ENCODE measurements at regions not wholly inside any gene's neighbourhood (a gene's known extent, or its start where the extent isn't known, plus 50 kb on each side); places are given as distances from the start of the nearest gene placed in this dataset.

DNA sequence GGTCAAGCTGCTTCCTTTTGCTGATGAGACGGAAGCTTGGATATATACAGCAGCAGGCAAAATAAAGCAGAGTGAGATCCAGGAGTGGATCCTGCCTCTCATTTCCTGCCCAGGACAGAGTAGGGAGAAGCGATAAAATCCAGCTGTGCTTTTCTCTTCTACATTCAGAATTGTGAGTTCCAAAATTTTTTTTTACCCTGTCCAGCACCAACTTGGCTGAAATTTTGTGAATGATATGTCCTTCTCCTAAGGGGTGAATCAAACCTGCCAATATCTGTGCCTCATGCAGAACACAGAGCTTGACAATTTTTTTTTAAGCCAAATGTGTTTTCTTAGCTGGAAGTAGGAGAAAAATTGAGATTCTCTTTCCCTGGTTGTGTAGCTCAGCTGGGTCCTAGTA, 235.6 kb upstream of the CHD6 start:
- no peak overlapping the region for H3K27ac ChIP-seq
- no peak for TF ChIP-seq ZFX (IDR thresholded peaks at IDR 0.05; ENCODE audit: borderline replicate concordance)
- TF ChIP-seq, protein P1, sequence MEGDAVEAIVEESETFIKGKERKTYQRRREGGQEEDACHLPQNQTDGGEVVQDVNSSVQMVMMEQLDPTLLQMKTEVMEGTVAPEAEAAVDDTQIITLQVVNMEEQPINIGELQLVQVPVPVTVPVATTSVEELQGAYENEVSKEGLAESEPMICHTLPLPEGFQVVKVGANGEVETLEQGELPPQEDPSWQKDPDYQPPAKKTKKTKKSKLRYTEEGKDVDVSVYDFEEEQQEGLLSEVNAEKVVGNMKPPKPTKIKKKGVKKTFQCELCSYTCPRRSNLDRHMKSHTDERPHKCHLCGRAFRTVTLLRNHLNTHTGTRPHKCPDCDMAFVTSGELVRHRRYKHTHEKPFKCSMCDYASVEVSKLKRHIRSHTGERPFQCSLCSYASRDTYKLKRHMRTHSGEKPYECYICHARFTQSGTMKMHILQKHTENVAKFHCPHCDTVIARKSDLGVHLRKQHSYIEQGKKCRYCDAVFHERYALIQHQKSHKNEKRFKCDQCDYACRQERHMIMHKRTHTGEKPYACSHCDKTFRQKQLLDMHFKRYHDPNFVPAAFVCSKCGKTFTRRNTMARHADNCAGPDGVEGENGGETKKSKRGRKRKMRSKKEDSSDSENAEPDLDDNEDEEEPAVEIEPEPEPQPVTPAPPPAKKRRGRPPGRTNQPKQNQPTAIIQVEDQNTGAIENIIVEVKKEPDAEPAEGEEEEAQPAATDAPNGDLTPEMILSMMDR (IDR thresholded peaks at IDR 0.05) = no peak

DNA sequence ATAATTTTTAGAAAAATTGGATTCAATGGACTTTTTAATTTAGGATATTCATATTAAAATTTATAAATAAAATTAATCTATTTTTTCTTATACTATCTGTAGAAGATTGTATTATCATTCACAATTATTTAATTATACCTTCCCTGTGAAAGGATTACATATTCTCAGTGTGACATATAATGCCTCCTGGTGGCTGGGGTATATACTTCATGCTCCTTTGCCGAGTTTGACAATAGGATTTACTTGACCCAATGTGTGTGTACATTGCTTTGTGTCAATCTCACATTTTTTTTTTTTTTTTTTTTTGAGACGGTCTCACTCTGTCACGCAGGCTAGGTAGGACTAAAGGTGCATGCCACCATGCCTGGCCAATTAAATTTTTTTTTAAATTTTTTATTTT, 230.0 kb upstream of the CHD6 start:
- no peak overlapping the region for H3K27ac ChIP-seq
- TF ChIP-seq, protein P1 (IDR thresholded peaks at IDR 0.05) = peak; percentile 37
- TF ChIP-seq ZFX (IDR thresholded peaks at IDR 0.05; ENCODE audit: borderline replicate concordance) = no peak

DNA sequence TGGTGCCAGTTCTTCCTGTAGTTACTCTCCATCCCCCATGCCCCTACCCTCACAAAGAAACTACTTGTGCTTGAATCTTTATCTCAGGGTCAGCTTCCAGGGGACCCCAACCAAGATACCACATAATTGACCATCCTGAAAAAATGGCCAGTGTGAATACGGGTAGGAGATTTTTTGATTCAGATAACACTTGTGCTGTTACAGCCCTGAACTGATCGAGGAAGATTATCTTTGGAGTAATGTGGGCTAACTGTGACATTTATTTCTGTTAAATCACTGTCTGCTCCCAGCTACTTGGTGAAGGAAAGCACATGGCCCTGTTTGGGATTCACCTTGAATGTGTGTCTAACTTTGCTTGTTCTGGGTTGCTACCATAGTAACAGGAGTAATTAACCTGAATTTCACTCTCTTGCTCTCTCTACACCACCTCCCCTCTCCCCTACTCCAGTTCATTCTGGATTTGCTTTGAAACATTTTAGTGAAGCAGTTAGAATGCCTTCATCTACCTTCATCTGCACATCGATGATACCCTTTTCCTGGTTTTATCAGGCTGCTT, 219.6 kb upstream of the CHD6 start:
- TF ChIP-seq, protein P1 (IDR thresholded peaks at IDR 0.05) = no peak
- TF ChIP-seq ZFX (IDR thresholded peaks at IDR 0.05; ENCODE audit: borderline replicate concordance) = no peak
- no peak overlapping the region for H3K27ac ChIP-seq

DNA sequence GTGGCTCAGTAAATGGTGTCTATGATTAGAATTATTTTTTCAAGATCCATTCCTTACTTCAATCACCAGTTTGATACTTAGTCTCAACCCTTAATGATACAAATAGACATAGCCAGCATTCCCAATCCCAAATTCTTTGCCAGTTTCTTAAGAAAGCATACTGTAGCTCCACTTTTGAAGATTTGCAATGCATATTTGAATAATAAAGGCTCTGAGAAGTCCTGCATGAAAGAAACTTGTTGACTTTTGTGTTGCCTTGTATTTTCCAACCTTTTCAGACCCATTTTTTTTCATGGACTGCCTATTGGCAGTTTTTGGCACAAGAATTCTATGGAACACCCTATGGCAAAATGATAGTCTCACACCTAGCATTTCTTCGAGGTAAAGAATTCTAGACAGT, 215.6 kb upstream of the CHD6 start:
- no peak for TF ChIP-seq ZFX (IDR thresholded peaks at IDR 0.05; ENCODE audit: borderline replicate concordance)
- TF ChIP-seq, protein P1 (IDR thresholded peaks at IDR 0.05) = no peak
- H3K27ac ChIP-seq = no peak overlapping the region

DNA sequence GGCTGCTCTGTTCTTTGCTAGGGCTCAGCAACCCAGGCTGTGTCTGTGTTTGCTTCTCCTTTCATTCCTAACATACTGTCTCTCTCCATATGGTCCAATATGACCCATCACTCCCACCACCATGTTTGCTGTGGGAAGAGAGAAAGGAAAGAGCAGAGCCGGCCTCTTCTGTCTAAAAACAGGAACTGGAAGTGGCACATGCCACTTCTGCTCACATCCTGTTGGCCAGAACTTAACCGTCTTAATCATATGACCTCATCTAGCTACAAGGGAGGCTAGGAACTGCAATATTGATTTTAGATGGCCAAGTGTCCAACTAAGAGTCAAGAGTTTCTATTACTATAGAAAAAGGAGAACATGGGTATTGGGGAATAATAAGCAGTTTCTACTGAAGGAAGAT, 212.5 kb upstream of the CHD6 start:
- TF ChIP-seq, protein P1 (IDR thresholded peaks at IDR 0.05) = no peak
- TF ChIP-seq ZFX (IDR thresholded peaks at IDR 0.05; ENCODE audit: borderline replicate concordance) = no peak
- no peak overlapping the region for H3K27ac ChIP-seq

DNA sequence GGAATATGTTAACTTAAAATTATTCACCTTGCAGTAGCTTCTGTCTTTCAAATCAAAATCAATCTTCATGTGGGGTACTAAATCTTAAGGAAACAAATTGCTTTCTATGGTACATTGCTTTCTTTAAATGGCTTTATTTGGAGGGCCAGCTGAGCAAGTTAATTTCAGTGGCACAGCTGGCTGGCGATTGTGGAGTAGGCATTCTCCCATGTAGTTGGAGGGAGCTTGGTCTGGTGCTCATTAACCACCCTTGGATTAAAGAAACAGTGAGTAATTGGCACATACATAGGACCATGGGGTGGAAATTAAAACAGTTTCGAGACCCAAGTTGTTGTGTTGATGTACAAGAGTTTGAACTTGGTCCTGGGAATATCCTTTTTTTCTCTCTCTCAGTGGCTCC, 201.3 kb upstream of the CHD6 start:
- no peak overlapping the region for H3K27ac ChIP-seq
- no peak for TF ChIP-seq ZFX (IDR thresholded peaks at IDR 0.05; ENCODE audit: borderline replicate concordance)
- TF ChIP-seq, protein P1 (IDR thresholded peaks at IDR 0.05) = no peak

DNA sequence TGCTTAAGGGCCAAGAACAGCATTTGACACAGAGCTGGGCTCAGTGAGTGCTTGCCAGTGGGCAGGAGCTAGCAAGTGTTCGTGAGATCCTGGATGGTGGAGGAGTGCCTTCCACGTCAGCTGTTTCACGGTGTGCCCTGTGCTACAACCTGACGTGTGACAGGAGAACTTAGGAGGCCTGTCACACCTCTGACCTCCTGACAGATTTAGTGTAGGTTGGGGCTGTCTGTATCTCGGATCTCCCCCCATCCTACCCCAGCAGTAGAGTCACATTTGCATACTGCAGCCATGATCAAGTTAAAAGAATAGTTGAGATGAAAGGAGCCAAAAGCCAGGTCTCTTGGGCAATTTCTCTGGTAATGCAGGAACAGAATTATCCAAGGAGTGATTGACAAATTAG, 200.8 kb upstream of the CHD6 start:
- no peak for TF ChIP-seq ZFX (IDR thresholded peaks at IDR 0.05; ENCODE audit: borderline replicate concordance)
- TF ChIP-seq, protein P1 (IDR thresholded peaks at IDR 0.05) = no peak
- no peak overlapping the region for H3K27ac ChIP-seq

Measured in 22Rv1 (cell line).